ENCODE measurements at regions not wholly inside any gene's neighbourhood (a gene's known extent, or its start where the extent isn't known, plus 50 kb on each side); places are given as distances from the start of the nearest gene placed in this dataset.

- Histone ChIP-seq H3K36me3 (no peaks in the 10 kb centered on the region), H3K27me3 (no peaks in the 10 kb centered on the region), H3K4me3 (no peak overlapping the region), H3K9me3 (peaks cover 0 to 7% (median 0%) of the 10 kb centered on the region in 4 donors), H3K27ac (no peak overlapping the region), H3K4me1 (no peaks in the 10 kb centered on the region)
- DNase-seq = no peak
- TF ChIP-seq EP300 (IDR thresholded peaks at IDR 0.05) = no peak
- TF ChIP-seq, protein P1, sequence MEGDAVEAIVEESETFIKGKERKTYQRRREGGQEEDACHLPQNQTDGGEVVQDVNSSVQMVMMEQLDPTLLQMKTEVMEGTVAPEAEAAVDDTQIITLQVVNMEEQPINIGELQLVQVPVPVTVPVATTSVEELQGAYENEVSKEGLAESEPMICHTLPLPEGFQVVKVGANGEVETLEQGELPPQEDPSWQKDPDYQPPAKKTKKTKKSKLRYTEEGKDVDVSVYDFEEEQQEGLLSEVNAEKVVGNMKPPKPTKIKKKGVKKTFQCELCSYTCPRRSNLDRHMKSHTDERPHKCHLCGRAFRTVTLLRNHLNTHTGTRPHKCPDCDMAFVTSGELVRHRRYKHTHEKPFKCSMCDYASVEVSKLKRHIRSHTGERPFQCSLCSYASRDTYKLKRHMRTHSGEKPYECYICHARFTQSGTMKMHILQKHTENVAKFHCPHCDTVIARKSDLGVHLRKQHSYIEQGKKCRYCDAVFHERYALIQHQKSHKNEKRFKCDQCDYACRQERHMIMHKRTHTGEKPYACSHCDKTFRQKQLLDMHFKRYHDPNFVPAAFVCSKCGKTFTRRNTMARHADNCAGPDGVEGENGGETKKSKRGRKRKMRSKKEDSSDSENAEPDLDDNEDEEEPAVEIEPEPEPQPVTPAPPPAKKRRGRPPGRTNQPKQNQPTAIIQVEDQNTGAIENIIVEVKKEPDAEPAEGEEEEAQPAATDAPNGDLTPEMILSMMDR (IDR thresholded peaks at IDR 0.05) = no peak
- no peak for TF ChIP-seq POLR2AphosphoS5 (IDR thresholded peaks at IDR 0.05)
- TF ChIP-seq POLR2A (IDR thresholded peaks at IDR 0.05) = no peak
- intact Hi-C loops (cut with DNase I; ENCODE audit: low total_unique reads) = no loop called here
- WGBS, 5 donors = 61 to 73% (median 70%) methylated on average over 2 of the region's 2 CpGs
Observed at GRCh38 chr4:136186650-136187049, 1345.6 kb downstream of the PCDH18 start.

- intact Hi-C loops (cut with DNase I; ENCODE audit: low total_unique reads) = no loop called here
- H3K9me3 ChIP-seq = peaks cover 0 to 12% (median 0%) of the 10 kb centered on the region in 4 donors
Observed at GRCh38 chr4:136183513-136183912, 1348.8 kb downstream of the PCDH18 start.

GRCh38 chr4:136156947-136157346 is 1375.3 kb downstream of the PCDH18 start:
- H3K4me3 ChIP-seq = no peak overlapping the region
- no peak for DNase-seq
- TF ChIP-seq EP300 (IDR thresholded peaks at IDR 0.05) = no peak
- TF ChIP-seq, protein P1 (IDR thresholded peaks at IDR 0.05) = no peak
- no peaks in the 10 kb centered on the region for H3K27me3 ChIP-seq
- WGBS, 5 donors = 47 to 73% (median 72%) methylated on average over 1 of the region's 1 CpG
- H3K9me3 ChIP-seq = peaks cover 0 to 9% (median 4%) of the 10 kb centered on the region in 4 donors
- H3K27ac ChIP-seq = no peak overlapping the region
- intact Hi-C loops (cut with DNase I; ENCODE audit: low total_unique reads) = no loop called here
- H3K4me1 ChIP-seq = no peaks in the 10 kb centered on the region
- no peaks in the 10 kb centered on the region for H3K36me3 ChIP-seq

More at GRCh38 chr4:136183513-136183912, 1348.8 kb downstream of the PCDH18 start:
- Histone ChIP-seq H3K4me1 (no peaks in the 10 kb centered on the region), H3K4me3 (no peak overlapping the region), H3K36me3 (no peaks in the 10 kb centered on the region), H3K27ac (no peak overlapping the region), H3K27me3 (no peaks in the 10 kb centered on the region)
- WGBS, 5 donors = 85 to 94% (median 90%) methylated on average over 4 of the region's 4 CpGs
- DNase-seq = no peak
- TF ChIP-seq POLR2AphosphoS5 (IDR thresholded peaks at IDR 0.05) (no peak), EP300 (IDR thresholded peaks at IDR 0.05) (no peak), POLR2A (IDR thresholded peaks at IDR 0.05) (no peak)
- TF ChIP-seq, protein P1 (IDR thresholded peaks at IDR 0.05) = no peak

GRCh38 chr4:136150046-136150445 is 1382.2 kb downstream of the PCDH18 start:
- no peak for DNase-seq
- no peak overlapping the region for H3K27ac ChIP-seq
- no peak overlapping the region for H3K4me3 ChIP-seq
- H3K27me3 ChIP-seq = no peaks in the 10 kb centered on the region
- WGBS, 5 donors = 77 to 87% (median 81%) methylated on average over 6 of the region's 6 CpGs
- TF ChIP-seq, protein P1 (IDR thresholded peaks at IDR 0.05) = no peak
- TF ChIP-seq POLR2AphosphoS5 (IDR thresholded peaks at IDR 0.05) (no peak), EP300 (IDR thresholded peaks at IDR 0.05) (no peak), POLR2A (IDR thresholded peaks at IDR 0.05) (no peak)
- no peaks in the 10 kb centered on the region for H3K36me3 ChIP-seq
- H3K9me3 ChIP-seq = peaks cover 0 to 20% (median 6%) of the 10 kb centered on the region in 4 donors
- H3K4me1 ChIP-seq = no peaks in the 10 kb centered on the region
- intact Hi-C loops (cut with DNase I; ENCODE audit: low total_unique reads) = no loop called here

All from stomach (tissue), 8 donors.